ENCODE measurements at regions not wholly inside any gene's neighbourhood (a gene's known extent, or its start where the extent isn't known, plus 50 kb on each side); places are given as distances from the start of the nearest gene placed in this dataset.
"Not testable (repeated sequence)": the region's sequence is repeated elsewhere in the genome, so short reads cannot be mapped to it uniquely, and the experiment has no call there.

DNA sequence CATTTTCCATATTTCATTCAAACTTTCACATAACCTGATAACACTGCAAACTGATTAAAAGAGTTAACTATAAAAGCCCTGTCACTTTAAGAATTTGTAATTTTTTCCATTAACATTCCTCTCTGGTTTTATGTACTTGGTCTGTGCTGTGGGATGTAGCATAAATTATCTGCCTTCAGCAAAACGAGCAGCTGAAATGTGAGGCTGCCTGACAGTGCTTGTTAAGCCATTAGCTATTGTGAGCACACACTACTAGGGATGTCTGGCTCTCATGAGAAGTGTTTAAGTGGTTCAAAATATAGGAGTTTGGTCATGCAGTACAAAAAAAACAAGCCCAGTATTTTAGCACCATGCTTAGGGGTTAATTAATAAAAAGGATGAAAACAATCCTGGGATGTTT, 63.0 kb downstream of the HOXA1 start:
- Histone ChIP-seq H3K4me1 (ENCODE audit: control insufficient read depth, insufficient read depth, low read length) (peaks cover 33% of the 10 kb centered on the region), H3K27me3 (ENCODE audit: control insufficient read depth, insufficient read depth, low read length) (peaks cover 8% of the 10 kb centered on the region; the same call in 1 of the 2 replicates), H3K36me3 (ENCODE audit: control insufficient read depth, insufficient read depth, low read length) (no peaks in the 10 kb centered on the region), H3K4me3 (ENCODE audit: low read depth, low read length) (no peak overlapping the region), H3K9me3 (ENCODE audit: control insufficient read depth, insufficient read depth, low read depth, low read length) (no peaks in the 10 kb centered on the region), H3K27ac (ENCODE audit: low read depth, low read length) (no peak overlapping the region), H3K9ac (ENCODE audit: low read length) (no peak overlapping the region)

DNA sequence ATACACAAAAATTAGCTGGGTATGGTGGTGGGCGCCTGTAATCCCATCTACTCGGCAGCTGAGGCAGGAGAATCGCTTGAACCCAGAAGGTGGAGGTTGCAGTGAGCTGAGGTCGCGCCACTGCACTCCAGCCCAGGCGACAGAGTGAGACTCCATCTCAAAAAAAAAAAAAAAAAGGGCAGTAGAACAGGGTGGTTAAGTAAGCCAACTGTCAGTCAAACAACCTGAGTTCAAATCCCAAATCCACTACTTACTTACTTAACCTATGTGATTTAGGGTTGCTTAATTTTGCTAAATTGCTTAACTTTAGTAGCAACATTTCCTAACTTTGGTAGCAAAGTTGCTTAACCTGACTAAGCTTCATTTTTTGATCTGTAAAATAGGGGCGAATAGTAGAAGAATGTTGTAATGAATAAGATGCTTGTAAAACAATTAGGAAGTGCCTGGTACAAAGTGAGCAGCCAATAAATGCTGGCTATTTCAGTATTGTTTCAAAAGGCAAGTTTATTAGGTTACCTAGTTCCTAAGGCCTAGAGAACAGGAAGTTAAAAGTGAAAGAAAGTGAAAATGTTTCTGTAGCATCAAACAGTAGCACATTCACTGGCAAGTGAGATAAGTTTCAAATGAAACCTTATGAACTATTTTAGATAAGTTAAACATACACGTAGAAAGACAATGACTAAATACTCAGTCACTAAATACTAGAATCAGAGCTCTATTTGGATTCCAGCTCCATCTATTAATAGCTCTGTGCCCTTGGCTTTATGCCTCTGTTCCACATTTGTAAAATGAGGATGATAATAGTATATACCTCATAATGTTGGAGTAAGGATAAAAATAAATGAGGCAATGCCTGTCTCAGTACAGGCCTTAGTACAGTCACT, 64.3 kb downstream of the HOXA1 start:
- Histone ChIP-seq H3K9me3 (ENCODE audit: control insufficient read depth, insufficient read depth, low read depth, low read length) (no peaks in the 10 kb centered on the region), H3K27ac (ENCODE audit: low read depth, low read length) (no peak overlapping the region), H3K4me1 (ENCODE audit: control insufficient read depth, insufficient read depth, low read length) (peaks cover 33% of the 10 kb centered on the region), H3K27me3 (ENCODE audit: control insufficient read depth, insufficient read depth, low read length) (peaks cover 13% of the 10 kb centered on the region; the same call in 1 of the 2 replicates), H3K36me3 (ENCODE audit: control insufficient read depth, insufficient read depth, low read length) (no peaks in the 10 kb centered on the region), H3K4me3 (ENCODE audit: low read depth, low read length) (no peak overlapping the region), H3K9ac (ENCODE audit: low read length) (no peak overlapping the region)

- H3K36me3 ChIP-seq (ENCODE audit: control insufficient read depth, insufficient read depth, low read length): no peaks in the 10 kb centered on the region
- no peak overlapping the region for H3K9ac ChIP-seq (ENCODE audit: low read length)
- H3K27me3 ChIP-seq (ENCODE audit: control insufficient read depth, insufficient read depth, low read length): peaks cover 13% of the 10 kb centered on the region; the same call in 1 of the 2 replicates
- no peak overlapping the region for H3K4me3 ChIP-seq (ENCODE audit: low read depth, low read length)
- no peaks in the 10 kb centered on the region for H3K9me3 ChIP-seq (ENCODE audit: control insufficient read depth, insufficient read depth, low read depth, low read length)
- peaks cover 33% of the 10 kb centered on the region for H3K4me1 ChIP-seq (ENCODE audit: control insufficient read depth, insufficient read depth, low read length)
- no peak overlapping the region for H3K27ac ChIP-seq (ENCODE audit: low read depth, low read length)
Observed at GRCh38 chr7:27030393-27031050, 65.3 kb downstream of the HOXA1 start.

GRCh38 chr7:27025270-27025669, 70.5 kb downstream of the HOXA1 start:
- H3K27me3 ChIP-seq (ENCODE audit: control insufficient read depth, insufficient read depth, low read length): peaks cover 11% of the 10 kb centered on the region; the same call in 1 of the 2 replicates
- no peak overlapping the region for H3K27ac ChIP-seq (ENCODE audit: low read depth, low read length)
- H3K9me3 ChIP-seq (ENCODE audit: control insufficient read depth, insufficient read depth, low read depth, low read length): no peaks in the 10 kb centered on the region
- H3K36me3 ChIP-seq (ENCODE audit: control insufficient read depth, insufficient read depth, low read length): no peaks in the 10 kb centered on the region
- peaks cover 18% of the 10 kb centered on the region for H3K4me1 ChIP-seq (ENCODE audit: control insufficient read depth, insufficient read depth, low read length)
- H3K4me3 ChIP-seq (ENCODE audit: low read depth, low read length): no peak overlapping the region
- H3K9ac ChIP-seq (ENCODE audit: low read length): no peak overlapping the region

GRCh38 chr7:27010068-27010467, 85.7 kb downstream of the HOXA1 start:
- H3K36me3 ChIP-seq (ENCODE audit: control insufficient read depth, insufficient read depth, low read length): no peaks in the 10 kb centered on the region
- no peaks in the 10 kb centered on the region for H3K27me3 ChIP-seq (ENCODE audit: control insufficient read depth, insufficient read depth, low read length)
- peaks cover 18% of the 10 kb centered on the region for H3K9me3 ChIP-seq (ENCODE audit: control insufficient read depth, insufficient read depth, low read depth, low read length)
- no peak overlapping the region for H3K4me3 ChIP-seq (ENCODE audit: low read depth, low read length)
- no peak overlapping the region for H3K9ac ChIP-seq (ENCODE audit: low read length)
- H3K4me1 ChIP-seq (ENCODE audit: control insufficient read depth, insufficient read depth, low read length): no peaks in the 10 kb centered on the region
- no peak overlapping the region for H3K27ac ChIP-seq (ENCODE audit: low read depth, low read length)

- H3K4me3 ChIP-seq (ENCODE audit: low read depth, low read length): no peak overlapping the region
- H3K27ac ChIP-seq (ENCODE audit: low read depth, low read length): no peak overlapping the region
- H3K9me3 ChIP-seq (ENCODE audit: control insufficient read depth, insufficient read depth, low read depth, low read length): peaks cover 6% of the 10 kb centered on the region
- H3K9ac ChIP-seq (ENCODE audit: low read length): no peak overlapping the region
- H3K27me3 ChIP-seq (ENCODE audit: control insufficient read depth, insufficient read depth, low read length): peaks cover 16% of the 10 kb centered on the region
- no peaks in the 10 kb centered on the region for H3K36me3 ChIP-seq (ENCODE audit: control insufficient read depth, insufficient read depth, low read length)
- peaks cover 6% of the 10 kb centered on the region; the same call in 1 of the 2 replicates for H3K4me1 ChIP-seq (ENCODE audit: control insufficient read depth, insufficient read depth, low read length)
Observed at GRCh38 chr7:27000496-27000895, 95.3 kb downstream of the HOXA1 start.

- H3K9me3 ChIP-seq (ENCODE audit: control insufficient read depth, insufficient read depth, low read depth, low read length); H3K36me3 ChIP-seq (ENCODE audit: control insufficient read depth, insufficient read depth, low read length); H3K4me3 ChIP-seq (ENCODE audit: low read depth, low read length); H3K9ac ChIP-seq (ENCODE audit: low read length); H3K27ac ChIP-seq (ENCODE audit: low read depth, low read length): not testable (repeated sequence)
- peaks cover 36% of the 10 kb centered on the region for H3K27me3 ChIP-seq (ENCODE audit: control insufficient read depth, insufficient read depth, low read length)
- peaks cover 21% of the 10 kb centered on the region for H3K4me1 ChIP-seq (ENCODE audit: control insufficient read depth, insufficient read depth, low read length)
Observed at GRCh38 chr7:26998284-26998683, 97.5 kb downstream of the HOXA1 start.

DNA sequence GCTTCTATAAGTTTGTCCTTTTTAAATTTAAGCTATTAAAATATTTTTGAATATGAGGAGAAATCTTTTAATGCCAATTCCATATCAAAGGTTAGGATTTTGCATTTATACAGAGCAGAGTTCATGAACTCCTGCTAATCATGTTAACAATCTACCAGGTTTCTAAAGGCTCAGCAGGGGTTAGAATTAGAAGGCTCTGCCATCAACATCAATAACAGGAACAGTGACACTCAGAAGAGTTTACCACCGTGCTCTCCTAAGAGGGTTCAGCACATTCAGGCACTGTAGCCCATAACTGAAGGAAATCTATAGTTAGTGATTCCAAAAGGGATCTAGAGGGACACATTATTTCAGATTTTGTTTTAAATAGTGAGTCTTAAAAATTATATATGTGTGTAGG, 100.1 kb downstream of the HOXA1 start:
- peaks cover 38% of the 10 kb centered on the region for H3K27me3 ChIP-seq (ENCODE audit: control insufficient read depth, insufficient read depth, low read length)
- no peak overlapping the region for H3K27ac ChIP-seq (ENCODE audit: low read depth, low read length)
- H3K4me1 ChIP-seq (ENCODE audit: control insufficient read depth, insufficient read depth, low read length): peaks cover 21% of the 10 kb centered on the region
- no peaks in the 10 kb centered on the region for H3K36me3 ChIP-seq (ENCODE audit: control insufficient read depth, insufficient read depth, low read length)
- no peak overlapping the region for H3K9ac ChIP-seq (ENCODE audit: low read length)
- H3K9me3 ChIP-seq (ENCODE audit: control insufficient read depth, insufficient read depth, low read depth, low read length): peaks cover 6% of the 10 kb centered on the region
- no peak overlapping the region for H3K4me3 ChIP-seq (ENCODE audit: low read depth, low read length)

DNA sequence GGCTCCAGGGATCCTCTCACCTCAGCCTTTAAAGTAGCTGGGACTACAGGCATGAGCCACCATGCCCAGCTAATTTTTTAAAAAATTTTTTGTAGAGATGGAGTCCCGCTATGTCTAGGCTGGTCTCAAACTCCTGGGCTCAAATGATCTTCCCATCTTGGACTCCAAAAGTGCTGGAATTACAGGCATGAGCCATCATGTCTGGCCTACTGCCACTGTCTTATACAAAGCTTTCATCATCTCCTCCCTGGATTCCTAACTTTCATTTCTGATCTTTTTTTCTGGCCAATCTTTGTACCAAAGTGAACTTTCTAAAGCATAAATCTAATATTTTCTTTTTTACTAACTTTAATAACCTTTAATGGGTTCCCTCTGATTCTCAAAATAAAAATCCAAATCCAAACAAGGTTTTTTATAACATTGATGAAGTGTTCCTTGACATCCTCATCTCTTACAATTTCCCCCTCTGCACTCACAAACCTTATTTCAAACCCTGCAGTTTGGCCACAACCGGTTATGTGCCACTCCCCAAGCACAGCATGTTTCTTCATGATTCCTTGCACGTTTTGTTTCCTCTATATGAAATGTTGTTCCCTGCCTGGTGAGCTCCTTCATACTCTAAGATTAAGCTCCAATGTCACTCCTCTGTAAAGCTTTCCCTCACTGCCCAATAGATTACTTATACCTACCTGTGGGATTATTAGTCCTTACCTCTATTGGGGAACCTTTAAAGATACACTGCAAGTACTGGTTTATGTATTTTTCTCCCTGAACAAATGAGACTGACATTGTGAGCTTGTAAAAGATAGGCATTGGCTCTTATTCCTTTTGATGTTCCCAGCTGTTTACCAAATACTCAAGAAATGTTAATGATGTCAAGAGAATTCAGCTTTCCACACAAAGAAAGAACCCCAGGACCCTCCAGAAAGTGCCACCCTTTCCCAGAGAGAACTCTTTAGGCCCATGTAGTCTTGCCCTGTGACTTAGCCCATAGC, 101.7 kb downstream of the HOXA1 start:
- Histone ChIP-seq H3K9ac (ENCODE audit: low read length) (no peak overlapping the region), H3K27me3 (ENCODE audit: control insufficient read depth, insufficient read depth, low read length) (peaks cover 38% of the 10 kb centered on the region), H3K4me1 (ENCODE audit: control insufficient read depth, insufficient read depth, low read length) (peaks cover 21% of the 10 kb centered on the region), H3K4me3 (ENCODE audit: low read depth, low read length) (no peak overlapping the region), H3K9me3 (ENCODE audit: control insufficient read depth, insufficient read depth, low read depth, low read length) (peaks cover 6% of the 10 kb centered on the region), H3K27ac (ENCODE audit: low read depth, low read length) (no peak overlapping the region), H3K36me3 (ENCODE audit: control insufficient read depth, insufficient read depth, low read length) (no peaks in the 10 kb centered on the region)

GRCh38 chr7:26992670-26993069, 103.1 kb downstream of the HOXA1 start:
- no peak overlapping the region for H3K27ac ChIP-seq (ENCODE audit: low read depth, low read length)
- H3K4me3 ChIP-seq (ENCODE audit: low read depth, low read length): no peak overlapping the region
- H3K9me3 ChIP-seq (ENCODE audit: control insufficient read depth, insufficient read depth, low read depth, low read length): no peaks in the 10 kb centered on the region
- H3K36me3 ChIP-seq (ENCODE audit: control insufficient read depth, insufficient read depth, low read length): no peaks in the 10 kb centered on the region
- H3K9ac ChIP-seq (ENCODE audit: low read length): no peak overlapping the region
- peaks cover 38% of the 10 kb centered on the region for H3K27me3 ChIP-seq (ENCODE audit: control insufficient read depth, insufficient read depth, low read length)
- H3K4me1 ChIP-seq (ENCODE audit: control insufficient read depth, insufficient read depth, low read length): peaks cover 21% of the 10 kb centered on the region

Data from HUES6 (cell line).